AG10803 (cell line): ENCODE measurements at regions not wholly inside any gene's neighbourhood (a gene's known extent, or its start where the extent isn't known, plus 50 kb on each side); places are given as distances from the start of the nearest gene placed in this dataset.

Source experiments
- DNase-seq: peaks from one replicate; pipeline ENCODE4 v3.0.0; 2010; ENCODE audit warnings: low read depth
- H3K4me3 ChIP-seq: 2 replicates; pipeline ENCODE4 v1.5.1; 2011; ENCODE audit warnings: mild to moderate bottlenecking, low read length, control low read depth
- CTCF ChIP-seq: conservative IDR thresholded peaks from 2 replicates; pipeline ENCODE4 v1.5.1; 2011; ENCODE audit warnings: mild to moderate bottlenecking, low read length, control low read depth, inconsistent platforms

GRCh38 chr10:111171183-111171582 lies 94.4 kb downstream of the ADRA2A start:
- no peak for TF ChIP-seq CTCF
- DNase-seq = no peak
- H3K4me3 ChIP-seq = no peak overlapping the region

GRCh38 chr10:111175787-111176186 lies 99.0 kb downstream of the ADRA2A start:
- no peak overlapping the region for H3K4me3 ChIP-seq
- TF ChIP-seq CTCF = no peak

GRCh38 chr10:111177379-111177778 lies 100.5 kb downstream of the ADRA2A start:
- no peak for TF ChIP-seq CTCF
- no peak overlapping the region for H3K4me3 ChIP-seq
- no peak for DNase-seq

More at GRCh38 chr10:111175787-111176186, 99.0 kb downstream of the ADRA2A start:
- no peak for DNase-seq

- TF ChIP-seq CTCF = no peak
- DNase-seq = no peak
- H3K4me3 ChIP-seq = no peak overlapping the region
These were observed 102.7 kb downstream of the ADRA2A start for GRCh38 chr10:111179514-111179913.

GRCh38 chr10:111186358-111186757 lies 109.5 kb downstream of the ADRA2A start:
- DNase-seq = no peak
- H3K4me3 ChIP-seq = no peak overlapping the region
- TF ChIP-seq CTCF = no peak

- no peak for TF ChIP-seq CTCF
These were observed 110.3 kb downstream of the ADRA2A start for GRCh38 chr10:111187096-111187495.

GRCh38 chr10:111199587-111199986 lies 122.8 kb downstream of the ADRA2A start:
- H3K4me3 ChIP-seq = no peak overlapping the region
- TF ChIP-seq CTCF = no peak
- no peak for DNase-seq

More at GRCh38 chr10:111187096-111187495, 110.3 kb downstream of the ADRA2A start:
- H3K4me3 ChIP-seq = no peak overlapping the region
- DNase-seq = no peak
